SK-N-SH (cell line): ENCODE measurements at regions not wholly inside any gene's neighbourhood (a gene's known extent, or its start where the extent isn't known, plus 50 kb on each side); places are given as distances from the start of the nearest gene placed in this dataset.
"Not testable (repeated sequence)": the region's sequence is repeated elsewhere in the genome, so short reads cannot be mapped to it uniquely, and the experiment has no call there.

Source experiments
- CTCF ChIA-PET: fragments of 300-600, 350-600 bp; formaldehyde crosslinking; extraction: SDS; loops from one replicate; lab custom pipeline; 2021; lab: Yijun Ruan, JAX
- POLR2A ChIA-PET: fragments of 350-600 bp; sonication (Branson Sonifier 250); formaldehyde crosslinking; extraction: SDS; loops from one replicate; lab custom pipeline; 2020; ENCODE audit warnings: antibody characterized with exemption, inconsistent platforms; lab: Yijun Ruan, JAX
- DNase-seq: peaks from one replicate; pipeline ENCODE4 v3.0.0; 2012
- H2AFZ ChIP-seq: fragments of 200-600 bp; sonication (generic); 2 replicates; pipeline ENCODE4 v1.8.1; 2016; ENCODE audit warnings: antibody characterized with exemption, mild to moderate bottlenecking, low read depth
- H3F3A ChIP-seq: fragments of 200-600 bp; sonication (generic); replicated peaks from 2 replicates; pipeline ENCODE3; 2016; ENCODE audit warnings: antibody characterized with exemption, mild to moderate bottlenecking; ENCODE audit not compliant: insufficient read depth
- H3K27ac ChIP-seq, 2 experiments: fragments of 200-500 bp in 1 of 2; fragments of 200-600 bp in 1 of 2; sonication (Bioruptor generic) in 1 of 2; sonication (generic), shearing (Covaris generic) in 1 of 2; 2 replicates each; pipeline versions ENCODE4 v1.5.1 to v1.6.1; 2014 to 2016; ENCODE audit warnings: low read depth in 2 of 2, inconsistent platforms in 1 of 2, low read length in 1 of 2, mild to moderate bottlenecking in 1 of 2, mixed read lengths in 1 of 2
- H3K27me3 ChIP-seq: fragments of 200-600 bp; sonication (generic), shearing (Covaris generic); 2 replicates; pipeline ENCODE4 v1.6.1; 2016; ENCODE audit warnings: mixed run types; ENCODE audit not compliant: insufficient read depth
- H3K36me3 ChIP-seq, 2 experiments: fragments of 200-500 bp in 1 of 2; fragments of 200-600 bp in 1 of 2; sonication (Bioruptor generic) in 1 of 2; sonication (generic) in 1 of 2; replicated peaks in 1 of 2; 2 replicates each; pipeline versions ENCODE3 to v1.5.1; 2014 to 2016; ENCODE audit warnings: low read length in 1 of 2, mild to moderate bottlenecking in 1 of 2; ENCODE audit not compliant: insufficient read depth in 2 of 2, control insufficient read depth in 1 of 2
- H3K4me1 ChIP-seq, 2 experiments: fragments of 200-500 bp in 1 of 2; fragments of 200-600 bp in 1 of 2; sonication (Bioruptor generic) in 1 of 2; sonication (generic), shearing (Covaris generic) in 1 of 2; 2 replicates each; pipeline versions ENCODE4 v1.5.1 to v1.6.1; 2014 to 2016; ENCODE audit warnings: low read depth in 1 of 2, low read length in 1 of 2, mixed run types in 1 of 2; ENCODE audit not compliant: insufficient read depth in 2 of 2, control insufficient read depth in 1 of 2
- H3K4me2 ChIP-seq: fragments of 200-600 bp; sonication (generic), shearing (Covaris generic); 2 replicates; pipeline ENCODE4 v1.6.1; 2017; ENCODE audit warnings: mixed run types
- H3K4me3 ChIP-seq, 2 experiments: fragments of 200-500 bp in 1 of 2; fragments of 200-600 bp in 1 of 2; sonication (Bioruptor generic) in 1 of 2; sonication (generic), shearing (Covaris generic) in 1 of 2; 2 replicates each; pipeline versions ENCODE4 v1.5.1 to v1.8.1; 2014 to 2016; ENCODE audit warnings: low read depth in 2 of 2, inconsistent platforms in 1 of 2, low read length in 1 of 2, mild to moderate bottlenecking in 1 of 2, mixed read lengths in 1 of 2, moderate library complexity in 1 of 2
- H3K79me2 ChIP-seq: fragments of 200-600 bp; sonication (generic); 2 replicates; pipeline ENCODE4 v1.8.1; 2017; ENCODE audit warnings: mild to moderate bottlenecking; ENCODE audit not compliant: insufficient read depth
- H3K9ac ChIP-seq: fragments of 200-600 bp; sonication (generic); 2 replicates; pipeline ENCODE4 v1.6.1; 2017; ENCODE audit warnings: mixed run types
- H3K9me2 ChIP-seq: fragments of 200-600 bp; sonication (generic); 2 replicates; pipeline ENCODE4 v1.6.1; 2017; ENCODE audit warnings: mixed run types
- H3K9me3 ChIP-seq: fragments of 200-600 bp; sonication (generic); 2 replicates; pipeline ENCODE4 v1.6.1; 2017; ENCODE audit warnings: mixed run types, mild to moderate bottlenecking, moderate library complexity
- H4K20me1 ChIP-seq: fragments of 200-600 bp; sonication (generic); 2 replicates; pipeline ENCODE4 v1.6.1; 2017; ENCODE audit warnings: mild to moderate bottlenecking, mixed run types; ENCODE audit not compliant: insufficient read depth
- CHD2 ChIP-seq: fragments of 150-350 bp; IDR thresholded peaks from 2 replicates; pipeline ENCODE4 v1.6.1; 2018; ENCODE audit warnings: low read length; ENCODE audit not compliant: partially characterized antibody
- CTCF ChIP-seq: fragments of 200-600 bp; sonication (generic); IDR thresholded peaks from 2 replicates; pipeline ENCODE4 v1.6.1; 2017; ENCODE audit warnings: antibody characterized with exemption, mild to moderate bottlenecking, moderate library complexity
- FOXJ3 ChIP-seq: sonication (generic); formaldehyde crosslinking; IDR thresholded peaks from 2 replicates; pipeline ENCODE4 v1.5.1; 2020; ENCODE audit warnings: mild to moderate bottlenecking, missing genetic modification reagents
- GABPA ChIP-seq: IDR thresholded peaks from 2 replicates; pipeline ENCODE4 v1.4.0; 2012; ENCODE audit warnings: low read depth, mild to moderate bottlenecking
- GATA2 ChIP-seq: sonication (generic); formaldehyde crosslinking; IDR thresholded peaks from 2 replicates; pipeline ENCODE4 v1.5.0; 2020; ENCODE audit warnings: mild to moderate bottlenecking, missing genetic modification reagents
- MXI1 ChIP-seq: IDR thresholded peaks from 2 replicates; pipeline ENCODE4 v1.6.1; 2012; ENCODE audit warnings: mild to moderate bottlenecking, low read depth, low read length, improper control_type of control experiment
- NFIC ChIP-seq: IDR thresholded peaks from 2 replicates; pipeline ENCODE4 v1.4.0; 2012; ENCODE audit warnings: borderline replicate concordance
- NRF1 ChIP-seq: IDR thresholded peaks from 2 replicates; pipeline ENCODE4 v1.6.1; 2012; ENCODE audit warnings: low read depth, mild to moderate bottlenecking, low read length
- POLR2AphosphoS5 ChIP-seq: IDR thresholded peaks from 2 replicates; pipeline ENCODE4 v1.6.1; 2012; ENCODE audit warnings: low read depth, low read length
- RAD21 ChIP-seq: IDR thresholded peaks from 2 replicates; pipeline ENCODE4 v1.6.1; 2012; ENCODE audit warnings: mild to moderate bottlenecking, low read length
- RCOR1 ChIP-seq: fragments of 150-350 bp; IDR thresholded peaks from 2 replicates; pipeline ENCODE4 v1.6.1; 2017; ENCODE audit warnings: antibody characterized with exemption, low read length
- REST ChIP-seq: IDR thresholded peaks from 2 replicates; pipeline ENCODE4 v1.6.1; 2012; ENCODE audit warnings: mild to moderate bottlenecking, low read depth, low read length, moderate library complexity
- RXRA ChIP-seq: IDR thresholded peaks from 2 replicates; pipeline ENCODE4 v1.4.0; 2012; ENCODE audit warnings: low read depth, mild to moderate bottlenecking, borderline replicate concordance
- SMC3 ChIP-seq: IDR thresholded peaks from 2 replicates; pipeline ENCODE4 v1.6.1; 2012; ENCODE audit warnings: low read depth, low read length, improper control_type of control experiment
- TCF12 ChIP-seq: IDR thresholded peaks from 2 replicates; pipeline ENCODE4 v1.4.0; 2012
- TEAD4 ChIP-seq: IDR thresholded peaks from 2 replicates; pipeline ENCODE4 v1.4.0; 2012; ENCODE audit warnings: mild to moderate bottlenecking, borderline replicate concordance; ENCODE audit not compliant: insufficient read depth
- YY1 ChIP-seq: IDR thresholded peaks from 2 replicates; pipeline ENCODE4 v1.4.0; 2012; ENCODE audit warnings: low read depth, mild to moderate bottlenecking
- ZBTB33 ChIP-seq: IDR thresholded peaks from 2 replicates; pipeline ENCODE4 v1.4.0; 2012; ENCODE audit warnings: low read depth, borderline replicate concordance
- WGBS: methylation state at CpG from one replicate; pipeline ENCODE4 v1.1.6; 2017; ENCODE audit warnings: low lambda C conversion rate; 5-methylcytosine and 5-hydroxymethylcytosine counted together

GRCh38 chr15:36186376-36186775, 393.1 kb upstream of the CDIN1 start:
- Histone ChIP-seq H3K9me3 (0 out of 2 replicates have a peak, but pooled peaks cover 7% of the 10 kb centered on the region), H3K9ac (no peak overlapping the region), H3K4me2 (no peak overlapping the region), H3K36me3 (no peaks in the 10 kb centered on the region), H3K4me1 (no peaks in the 10 kb centered on the region), H3K27ac (no peak overlapping the region), H3K4me3 (no peak overlapping the region), H2AFZ (no peak overlapping the region), H3F3A (peaks cover 4% of the 10 kb centered on the region), H3K79me2 (no peaks in the 10 kb centered on the region), H4K20me1 (no peaks in the 10 kb centered on the region), H3K9me2 (no peaks in the 10 kb centered on the region), H3K27me3 (no peaks in the 10 kb centered on the region)
- no peak for TF ChIP-seq ZBTB33
- no peak for TF ChIP-seq TEAD4
- TF ChIP-seq GATA2: no peak
- TF ChIP-seq REST: no peak
- TF ChIP-seq YY1: no peak
- no peak for TF ChIP-seq MXI1
- no peak for TF ChIP-seq CHD2
- no peak for TF ChIP-seq RAD21
- no peak for TF ChIP-seq TCF12
- WGBS: 82% methylated on average over 1 of the region's 1 CpG
- ChIA-PET CTCF (no interaction called here), POLR2A (no interaction called here)
- DNase-seq: no peak

GRCh38 chr15:36191459-36191858, 388.0 kb upstream of the CDIN1 start:
- CTCF ChIA-PET: interaction anchor here (1.3 kb wide), 1 partner anchor 317 kb away, joined by 3 read pairs; no protein-coding TSS in a partner anchor
- H4K20me1 ChIP-seq: no peaks in the 10 kb centered on the region
- H3K27me3 ChIP-seq: no peaks in the 10 kb centered on the region
- H3K79me2 ChIP-seq: no peaks in the 10 kb centered on the region
- no peak overlapping the region for H3K4me2 ChIP-seq
- no peak overlapping the region for H3K4me3 ChIP-seq
- no peak overlapping the region for H3K27ac ChIP-seq
- POLR2A ChIA-PET: no interaction called here
- no peaks in the 10 kb centered on the region for H3K36me3 ChIP-seq
- TF ChIP-seq NRF1 (no peak), FOXJ3 (CRISPR knock-in tag) (no peak), NFIC (no peak), POLR2AphosphoS5 (no peak), TCF12 (no peak), CTCF (no peak), GATA2 (no peak), RXRA (no peak), SMC3 (no peak), RCOR1 (no peak), GABPA (no peak)
- H3K9me2 ChIP-seq: no peaks in the 10 kb centered on the region
- no peaks in the 10 kb centered on the region for H3K4me1 ChIP-seq
- no peak overlapping the region for H3K9ac ChIP-seq
- no peak for DNase-seq
- H2AFZ ChIP-seq: no peak overlapping the region
- H3K9me3 ChIP-seq: 0 out of 2 replicates have a peak, but pooled peaks cover 16% of the 10 kb centered on the region
- peaks cover 4% of the 10 kb centered on the region for H3F3A ChIP-seq

GRCh38 chr15:36195361-36196007, 383.9 kb upstream of the CDIN1 start:
- WGBS: 98% methylated on average over 29 of the region's 30 CpGs
- H3K9me2 ChIP-seq, H3K4me1 ChIP-seq, DNase-seq, H3K27ac ChIP-seq, H2AFZ ChIP-seq, POLR2A ChIA-PET, H3K4me3 ChIP-seq, H3K27me3 ChIP-seq, H3K36me3 ChIP-seq, H3K4me2 ChIP-seq, H3F3A ChIP-seq, H3K79me2 ChIP-seq, H3K9ac ChIP-seq, H4K20me1 ChIP-seq, CTCF ChIA-PET: not testable (repeated sequence)
- H3K9me3 ChIP-seq: 0 out of 2 replicates have a peak, but pooled peaks cover 13% of the 10 kb centered on the region
